ENCODE measurements at regions not wholly inside any gene's neighbourhood (a gene's known extent, or its start where the extent isn't known, plus 50 kb on each side); places are given as distances from the start of the nearest gene placed in this dataset.
"Not testable (repeated sequence)": the region's sequence is repeated elsewhere in the genome, so short reads cannot be mapped to it uniquely, and the experiment has no call there.

- FAIRE-seq (no peak), DNase-seq (ENCODE audit: insufficient read length, low spot score) (no peak)
- TF ChIP-seq CTCF (IDR thresholded peaks at IDR 0.05; ENCODE audit: insufficient read depth, missing control alignments): no peak
Observed at GRCh38 chr7:32661929-32662328, 166.6 kb downstream of the AVL9 start.

- no peak for DNase-seq (ENCODE audit: insufficient read length, low spot score)
- TF ChIP-seq CTCF (IDR thresholded peaks at IDR 0.05; ENCODE audit: insufficient read depth, missing control alignments): no peak
- no peak for FAIRE-seq
Observed at GRCh38 chr7:32661501-32661900, 166.2 kb downstream of the AVL9 start.

- no peak for FAIRE-seq
- no peak for DNase-seq (ENCODE audit: insufficient read length, low spot score)
- no peak for TF ChIP-seq CTCF (IDR thresholded peaks at IDR 0.05; ENCODE audit: insufficient read depth, missing control alignments)
Observed at GRCh38 chr7:32660936-32661335, 165.6 kb downstream of the AVL9 start.

- FAIRE-seq (no peak), DNase-seq (ENCODE audit: insufficient read length, low spot score) (no peak)
- TF ChIP-seq CTCF (IDR thresholded peaks at IDR 0.05; ENCODE audit: insufficient read depth, missing control alignments): no peak
Observed at GRCh38 chr7:32659853-32660252, 164.6 kb downstream of the AVL9 start.

- no peak for TF ChIP-seq CTCF (IDR thresholded peaks at IDR 0.05; ENCODE audit: insufficient read depth, missing control alignments)
- FAIRE-seq (no peak), DNase-seq (ENCODE audit: insufficient read length, low spot score) (no peak)
Observed at GRCh38 chr7:32658467-32658869, 163.2 kb downstream of the AVL9 start.

- no peak for FAIRE-seq
- no peak for TF ChIP-seq CTCF (IDR thresholded peaks at IDR 0.05; ENCODE audit: insufficient read depth, missing control alignments)
- DNase-seq (ENCODE audit: insufficient read length, low spot score): no peak
Observed at GRCh38 chr7:32658034-32658433, 162.7 kb downstream of the AVL9 start.

- not testable (repeated sequence) for FAIRE-seq; DNase-seq (ENCODE audit: insufficient read length, low spot score)
Observed at GRCh38 chr7:32654549-32654948, 159.3 kb downstream of the AVL9 start.

GRCh38 chr7:32650356-32650755, 155.1 kb downstream of the AVL9 start:
- FAIRE-seq; DNase-seq (ENCODE audit: insufficient read length, low spot score): not testable (repeated sequence)

All from D721Med (cell line).